ENCODE measurements at regions not wholly inside any gene's neighbourhood (a gene's known extent, or its start where the extent isn't known, plus 50 kb on each side); places are given as distances from the start of the nearest gene placed in this dataset.

DNA sequence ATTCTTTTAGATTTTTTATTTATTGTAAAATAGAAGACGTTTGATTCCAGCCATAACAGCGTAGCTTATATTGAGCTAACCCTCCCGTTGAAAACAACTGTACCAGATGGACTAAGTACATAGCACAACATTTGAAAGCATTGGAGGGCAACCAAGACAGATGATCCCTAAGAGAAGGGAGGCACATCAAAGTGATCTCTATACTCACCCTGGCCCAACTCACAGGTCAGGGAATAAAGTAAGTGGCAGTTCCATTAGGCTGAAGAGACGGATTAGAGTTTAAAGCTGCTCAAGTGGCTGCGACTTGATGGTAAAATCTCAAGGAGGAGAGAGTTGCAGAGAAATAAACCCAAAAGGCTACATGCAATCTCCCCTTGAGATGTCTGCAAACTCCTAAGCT is 65.1 kb upstream of the ITM2B start:
- Histone ChIP-seq H3K4me1 (no peaks in the 10 kb centered on the region), H3K36me3 (no peaks in the 10 kb centered on the region), H3K27me3 (no peaks in the 10 kb centered on the region), H3K27ac (no peak overlapping the region), H3K9me3 (no peaks in the 10 kb centered on the region), H3K4me3 (no peak overlapping the region)
- ATAC-seq, result no peak
- no peak for TF ChIP-seq POLR2A (IDR thresholded peaks at IDR 0.05)
- intact Hi-C loops (cut with DNase I), result no loop called here
- WGBS (ENCODE audit: insufficient coverage, low coverage, low lambda C conversion rate, missing lambda C conversion rate), result 72% methylated on average over 5 of the region's 5 CpGs
- DNase-seq, result no peak

DNA sequence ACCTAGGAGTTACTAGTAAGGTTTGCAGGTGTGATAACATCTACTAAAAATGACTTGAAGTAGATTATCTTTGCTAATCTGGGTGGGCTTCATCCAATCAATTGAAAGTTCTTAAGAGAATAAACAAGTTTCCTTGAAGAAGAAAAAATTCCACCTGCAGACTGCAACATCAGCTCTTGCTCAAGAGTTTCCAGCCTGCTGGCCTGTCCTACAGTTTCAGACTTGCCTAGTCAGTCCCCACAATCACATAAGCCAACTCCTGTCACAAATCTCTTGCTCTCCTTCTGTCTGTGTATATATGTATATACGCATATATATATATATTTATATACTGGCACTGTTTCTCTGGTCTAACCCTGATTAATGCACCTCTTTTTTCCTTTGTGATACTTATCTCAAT is 67.3 kb upstream of the ITM2B start:
- Histone ChIP-seq H3K4me1 (no peaks in the 10 kb centered on the region), H3K27ac (no peak overlapping the region), H3K27me3 (no peaks in the 10 kb centered on the region), H3K9me3 (no peaks in the 10 kb centered on the region), H3K4me3 (no peak overlapping the region), H3K36me3 (no peaks in the 10 kb centered on the region)
- no peak for DNase-seq
- intact Hi-C loops (cut with DNase I), result no loop called here
- no peak for TF ChIP-seq POLR2A (IDR thresholded peaks at IDR 0.05)
- TF ChIP-seq, protein P1, sequence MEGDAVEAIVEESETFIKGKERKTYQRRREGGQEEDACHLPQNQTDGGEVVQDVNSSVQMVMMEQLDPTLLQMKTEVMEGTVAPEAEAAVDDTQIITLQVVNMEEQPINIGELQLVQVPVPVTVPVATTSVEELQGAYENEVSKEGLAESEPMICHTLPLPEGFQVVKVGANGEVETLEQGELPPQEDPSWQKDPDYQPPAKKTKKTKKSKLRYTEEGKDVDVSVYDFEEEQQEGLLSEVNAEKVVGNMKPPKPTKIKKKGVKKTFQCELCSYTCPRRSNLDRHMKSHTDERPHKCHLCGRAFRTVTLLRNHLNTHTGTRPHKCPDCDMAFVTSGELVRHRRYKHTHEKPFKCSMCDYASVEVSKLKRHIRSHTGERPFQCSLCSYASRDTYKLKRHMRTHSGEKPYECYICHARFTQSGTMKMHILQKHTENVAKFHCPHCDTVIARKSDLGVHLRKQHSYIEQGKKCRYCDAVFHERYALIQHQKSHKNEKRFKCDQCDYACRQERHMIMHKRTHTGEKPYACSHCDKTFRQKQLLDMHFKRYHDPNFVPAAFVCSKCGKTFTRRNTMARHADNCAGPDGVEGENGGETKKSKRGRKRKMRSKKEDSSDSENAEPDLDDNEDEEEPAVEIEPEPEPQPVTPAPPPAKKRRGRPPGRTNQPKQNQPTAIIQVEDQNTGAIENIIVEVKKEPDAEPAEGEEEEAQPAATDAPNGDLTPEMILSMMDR (IDR thresholded peaks at IDR 0.05), result no peak
- no peak for ATAC-seq
- 100% methylated on average over 1 of the region's 1 CpG for WGBS (ENCODE audit: insufficient coverage, low coverage, low lambda C conversion rate, missing lambda C conversion rate)

DNA sequence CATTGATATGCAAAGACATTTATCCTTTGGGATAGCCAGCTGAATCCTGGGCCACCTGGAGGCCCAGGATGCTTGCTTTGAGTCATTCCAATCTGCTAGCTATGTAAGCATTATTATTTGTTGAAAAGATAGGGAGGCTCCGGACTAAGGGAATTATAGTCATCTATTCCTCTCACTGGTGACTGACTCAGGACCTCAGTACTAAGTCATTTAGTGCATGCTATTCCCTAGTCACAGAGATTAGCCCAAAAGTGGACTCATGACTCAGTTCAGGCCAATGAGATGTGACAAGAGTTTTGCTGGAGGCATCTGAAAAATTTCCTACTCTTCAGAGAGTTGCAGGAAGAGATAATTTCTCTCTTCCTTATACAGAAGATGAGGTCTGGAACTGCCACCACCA is 67.9 kb upstream of the ITM2B start:
- Histone ChIP-seq H3K36me3 (no peaks in the 10 kb centered on the region), H3K27me3 (no peaks in the 10 kb centered on the region), H3K27ac (no peak overlapping the region), H3K4me1 (no peaks in the 10 kb centered on the region), H3K9me3 (no peaks in the 10 kb centered on the region), H3K4me3 (no peak overlapping the region)
- DNase-seq (no peak), ATAC-seq (no peak)
- TF ChIP-seq, protein P1 (IDR thresholded peaks at IDR 0.05), result no peak
- TF ChIP-seq POLR2A (IDR thresholded peaks at IDR 0.05), result no peak
- intact Hi-C loops (cut with DNase I), result no loop called here
- no CpG with 5 or more reads among the region's 1 CpG for WGBS (ENCODE audit: insufficient coverage, low coverage, low lambda C conversion rate, missing lambda C conversion rate)

DNA sequence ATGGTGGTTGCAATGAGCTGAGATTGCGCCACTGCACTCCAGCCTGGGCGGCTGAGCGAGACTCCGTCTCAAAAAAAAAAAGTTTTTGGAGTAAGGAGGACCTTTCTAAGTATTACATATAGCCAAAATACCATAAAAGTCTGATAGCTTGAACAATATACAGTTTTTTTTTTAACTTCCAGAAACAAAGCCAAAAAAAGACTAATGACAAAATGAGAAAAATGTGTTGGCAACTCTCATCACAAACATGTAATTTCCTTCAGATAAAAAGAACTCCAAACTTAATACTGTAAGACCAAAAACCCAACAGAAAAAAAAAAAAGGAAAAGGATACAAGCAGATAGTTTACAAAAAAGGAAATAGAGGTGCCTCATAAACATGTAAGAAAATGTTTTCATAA is 68.2 kb upstream of the MED4 start:
- H3K36me3 ChIP-seq, result no peaks in the 10 kb centered on the region
- WGBS (ENCODE audit: insufficient coverage, low coverage, low lambda C conversion rate, missing lambda C conversion rate), result 69% methylated on average over 4 of the region's 4 CpGs
- peak overlapping the region in 1 of 3 donors; percentile 30 for H3K27ac ChIP-seq
- TF ChIP-seq, protein P1 (IDR thresholded peaks at IDR 0.05), result no peak
- TF ChIP-seq POLR2A (IDR thresholded peaks at IDR 0.05), result no peak
- ATAC-seq (no peak), DNase-seq (no peak)
- H3K4me1 ChIP-seq, result peaks cover 0 to 3% (median 0%) of the 10 kb centered on the region in 4 donors
- no peaks in the 10 kb centered on the region for H3K9me3 ChIP-seq
- no peaks in the 10 kb centered on the region for H3K27me3 ChIP-seq
- no peak overlapping the region for H3K4me3 ChIP-seq
- intact Hi-C loops (cut with DNase I), result no loop called here

DNA sequence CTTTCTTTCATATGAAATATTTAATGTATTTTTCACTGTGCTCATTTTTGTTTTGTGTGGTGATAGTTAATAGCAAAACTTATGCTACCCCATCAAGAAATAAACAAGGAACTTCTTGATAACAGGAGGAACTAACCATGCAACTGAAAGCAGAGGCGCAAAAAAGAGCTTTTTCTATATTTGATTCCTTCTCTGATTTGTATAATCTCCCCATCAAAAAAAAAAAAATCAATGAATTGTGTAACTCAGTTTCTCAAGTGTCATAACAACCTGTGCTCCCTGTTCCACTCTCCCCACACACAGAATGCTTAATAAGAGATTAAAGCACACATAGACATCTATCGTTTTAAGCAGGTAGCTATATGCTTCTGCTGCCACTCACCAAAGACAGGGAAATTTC is 67.3 kb upstream of the MED4 start:
- peak overlapping the region; percentile 0 to 53 (median 30) for H3K27ac ChIP-seq
- peak in 3 of 4 donors; percentile 5 to 26 (median 24) for ATAC-seq

More for the DNA sequence above, 67.3 kb upstream of the MED4 start:
- no peak overlapping the region for H3K4me3 ChIP-seq
- intact Hi-C loops (cut with DNase I), result no loop called here
- peaks cover 0 to 6% (median 0%) of the 10 kb centered on the region in 4 donors for H3K4me1 ChIP-seq
- H3K9me3 ChIP-seq, result no peaks in the 10 kb centered on the region
- 68% methylated on average over 2 of the region's 2 CpGs for WGBS (ENCODE audit: insufficient coverage, low coverage, low lambda C conversion rate, missing lambda C conversion rate)
- no peak for TF ChIP-seq POLR2A (IDR thresholded peaks at IDR 0.05)
- TF ChIP-seq, protein P1 (IDR thresholded peaks at IDR 0.05), result no peak
- no peaks in the 10 kb centered on the region for H3K27me3 ChIP-seq
- H3K36me3 ChIP-seq, result no peaks in the 10 kb centered on the region
- no peak for DNase-seq
